GM12878 (cell line): ENCODE measurements at regions not wholly inside any gene's neighbourhood (a gene's known extent, or its start where the extent isn't known, plus 50 kb on each side); places are given as distances from the start of the nearest gene placed in this dataset.

ENCODE experiments used
- ATAC-seq: fragments of 200-7000 bp; cut with Tn5 transposase; 3 replicates; pipeline ENCODE4 v1.9.1; 2020; ENCODE audit warnings: mild to moderate bottlenecking, moderate library complexity
- BruUV-seq: library from RNA; stranded (reverse); fragments of 400-500 nt; replicated peaks from 2 replicates; lab custom pipeline; 2021; lab: Mats Ljungman, UMichigan
- CTCF ChIA-PET: fragments of 300-600 bp; sonication (Branson Sonifier 250); formaldehyde crosslinking; extraction: SDS; loops from one replicate; lab custom pipeline; 2021; ENCODE audit warnings: inconsistent platforms; lab: Yijun Ruan, JAX
- POLR2A ChIA-PET: fragments of 350-600 bp; formaldehyde crosslinking; extraction: SDS; loops from one replicate; lab custom pipeline; 2021; ENCODE audit warnings: inconsistent platforms; lab: Charles Lee
- RAD21 ChIA-PET: fragments of 300-600 bp; sonication (Branson Sonifier 250); formaldehyde crosslinking; loops from one replicate; lab custom pipeline; 2023; ENCODE audit warnings: antibody characterized with exemption; ENCODE audit not compliant: unreplicated experiment; lab: Charles Lee
- SMC1A ChIA-PET: fragments of 300-600 bp; sonication (Branson Sonifier 250); formaldehyde crosslinking; loops from one replicate; lab custom pipeline; 2023; ENCODE audit not compliant: unreplicated experiment, uncharacterized antibody; lab: Charles Lee
- DNase-seq: peaks from one replicate; pipeline ENCODE4 v3.0.0-alpha.2; 2011; ENCODE audit warnings: low read depth, low spot score
- FAIRE-seq: peaks from 3 replicates; lab custom pipeline; 2011; peaks lifted over from hg19 to GRCh38; lab: Jason Lieb, UNC
- H2AFZ ChIP-seq: 2 replicates; pipeline ENCODE4 v1.6.0; 2011; ENCODE audit warnings: low read depth, low read length, control low read depth; ENCODE audit not compliant: control insufficient read depth
- H3K27ac ChIP-seq: 2 replicates; pipeline ENCODE4 v1.5.1; 2011; ENCODE audit warnings: control low read depth; ENCODE audit not compliant: control insufficient read depth, insufficient read depth
- H3K27me3 ChIP-seq, 2 experiments: replicated peaks in 1 of 2; 2 replicates each; pipeline versions ENCODE4 v1.6.0 to v1.6.1; 2011; ENCODE audit warnings: low read length in 1 of 2; ENCODE audit not compliant: control insufficient read depth in 2 of 2, insufficient read depth in 2 of 2
- H3K36me3 ChIP-seq, 2 experiments: 2 replicates each; pipeline ENCODE4 v1.5.1; 2011; ENCODE audit warnings: low read length in 1 of 2; ENCODE audit not compliant: control insufficient read depth in 2 of 2, insufficient read depth in 2 of 2
- H3K4me1 ChIP-seq: 2 replicates; pipeline ENCODE4 v1.6.1; 2011; ENCODE audit warnings: mild to moderate bottlenecking, low read length, moderate library complexity, mixed read lengths; ENCODE audit not compliant: control insufficient read depth, insufficient read depth
- H3K4me2 ChIP-seq: 2 replicates; pipeline ENCODE4 v1.6.0; 2011; ENCODE audit warnings: control low read depth; ENCODE audit not compliant: control insufficient read depth, insufficient read depth
- H3K4me3 ChIP-seq: fragments of 200-600 bp; sonication (generic); 2 replicates; pipeline ENCODE4 v1.5.1; 2016
- H3K79me2 ChIP-seq: 2 replicates; pipeline ENCODE4 v1.6.0; 2011; ENCODE audit warnings: low read length; ENCODE audit not compliant: control insufficient read depth, insufficient read depth
- H3K9ac ChIP-seq: 2 replicates; pipeline ENCODE4 v1.8.0; 2011; ENCODE audit warnings: low read length, control low read depth, mixed read lengths; ENCODE audit not compliant: control insufficient read depth, insufficient read depth
- H3K9me3 ChIP-seq: replicated peaks from 3 replicates; pipeline ENCODE4 v1.5.1; 2011; ENCODE audit warnings: mild to moderate bottlenecking, low read length; ENCODE audit not compliant: control insufficient read depth, insufficient read depth
- H4K20me1 ChIP-seq: 2 replicates; pipeline ENCODE4 v1.6.0; 2011; ENCODE audit not compliant: control insufficient read depth, insufficient read depth
- BCL3 ChIP-seq: IDR thresholded peaks from 2 replicates; pipeline ENCODE4 v1.6.1; 2011; ENCODE audit warnings: borderline replicate concordance, low read depth, mild to moderate bottlenecking, moderate library complexity, low read length; ENCODE audit not compliant: insufficient read depth, poor library complexity, severe bottlenecking
- FOS ChIP-seq: IDR thresholded peaks from 3 replicates; pipeline ENCODE4 v1.6.1; 2011; ENCODE audit warnings: borderline replicate concordance; ENCODE audit not compliant: insufficient read length; ENCODE audit errors: extremely low read depth
- KDM1A ChIP-seq: fragments of 200-600 bp; sonication (generic); IDR thresholded peaks from 2 replicates; pipeline ENCODE4 v1.6.1; 2016; ENCODE audit warnings: borderline replicate concordance
- MTA2 ChIP-seq: fragments of 450-650 bp; IDR thresholded peaks from 2 replicates; pipeline ENCODE4 v1.6.1; 2016; ENCODE audit warnings: low read depth, mild to moderate bottlenecking, moderate library complexity
- PML ChIP-seq: IDR thresholded peaks from 2 replicates; pipeline ENCODE4 v1.6.1; 2012; ENCODE audit warnings: low read length, inconsistent platforms
- SMAD5 ChIP-seq: IDR thresholded peaks from 2 replicates; pipeline ENCODE4 v1.6.1; 2016; ENCODE audit warnings: antibody characterized with exemption, low read depth
- SPI1 ChIP-seq: IDR thresholded peaks from 2 replicates; pipeline ENCODE4 v1.6.1; 2011; ENCODE audit warnings: low read depth, mild to moderate bottlenecking, low read length, moderate library complexity, borderline replicate concordance; ENCODE audit not compliant: insufficient read depth
- WGBS: methylation state at CpG from one replicate; pipeline ENCODE4 v1.1.6; 2016; ENCODE audit warnings: low lambda C conversion rate; ENCODE audit not compliant: insufficient replicate concordance, insufficient coverage; ENCODE audit errors: missing lambda C conversion rate; 5-methylcytosine and 5-hydroxymethylcytosine counted together
- in situ Hi-C: fragments of 300-500 bp; cut with MboI; formaldehyde crosslinking; loops from 9 replicates; pipeline ENCODE4 v1.14.3; 2018; ENCODE audit warnings: mixed read lengths
- intact Hi-C: fragments of 100-400 bp; cut with micrococcal nuclease; formaldehyde crosslinking; loops from one replicate; pipeline ENCODE4 v1.14.2; 2022; ENCODE audit not compliant: unreplicated experiment
- TF ChIP-seq, protein P1 (sequence below): IDR thresholded peaks from 2 replicates; pipeline ENCODE4 v1.6.1; 2011; ENCODE audit warnings: borderline replicate concordance, low read depth, mild to moderate bottlenecking, moderate library complexity, mixed read lengths, low read length; ENCODE audit not compliant: insufficient read depth; ENCODE audit errors: extremely low read length

DNA sequence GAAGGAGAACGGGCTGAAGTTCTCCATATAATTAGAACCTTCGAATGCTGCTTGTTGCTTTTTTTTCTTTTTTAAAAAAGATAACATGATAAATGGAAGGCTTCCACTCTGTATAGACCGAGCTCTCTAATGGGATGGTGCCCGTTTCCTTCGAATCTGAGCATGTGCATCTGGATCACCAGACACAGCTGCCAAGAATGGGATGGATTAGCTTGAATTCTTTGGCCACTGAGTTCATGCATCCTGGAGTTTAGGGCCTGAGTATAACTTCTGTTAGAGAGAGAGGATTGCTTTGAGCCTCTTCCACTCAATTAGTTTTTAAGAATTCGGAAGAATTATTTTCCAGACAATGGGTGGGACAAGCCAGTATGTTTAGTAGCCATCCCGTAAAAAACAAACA, 93.7 kb upstream of the GDNF start:
- Histone ChIP-seq H3K9ac (no peak overlapping the region), H3K36me3 (no peaks in the 10 kb centered on the region), H3K79me2 (no peaks in the 10 kb centered on the region), H3K9me3 (no peaks in the 10 kb centered on the region), H3K27me3 (no peaks in the 10 kb centered on the region; a peak in 1 of 4 replicates), H3K4me2 (no peak overlapping the region), H3K27ac (no peak overlapping the region), H4K20me1 (no peaks in the 10 kb centered on the region), H3K4me3 (no peak overlapping the region), H3K4me1 (no peaks in the 10 kb centered on the region), H2AFZ (no peak overlapping the region)
- ChIA-PET SMC1A (no interaction called here), CTCF (no interaction called here), RAD21 (no interaction called here), POLR2A (no interaction called here)
- ATAC-seq = no peak
- no TSS peak for BruUV-seq
- intact Hi-C loops = no loop called here
- no peak for FAIRE-seq
- 27% methylated on average over 7 of the region's 7 CpGs for WGBS
- TF ChIP-seq, protein P1, sequence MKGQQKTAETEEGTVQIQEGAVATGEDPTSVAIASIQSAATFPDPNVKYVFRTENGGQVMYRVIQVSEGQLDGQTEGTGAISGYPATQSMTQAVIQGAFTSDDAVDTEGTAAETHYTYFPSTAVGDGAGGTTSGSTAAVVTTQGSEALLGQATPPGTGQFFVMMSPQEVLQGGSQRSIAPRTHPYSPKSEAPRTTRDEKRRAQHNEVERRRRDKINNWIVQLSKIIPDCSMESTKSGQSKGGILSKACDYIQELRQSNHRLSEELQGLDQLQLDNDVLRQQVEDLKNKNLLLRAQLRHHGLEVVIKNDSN = no peak
- TF ChIP-seq BCL3 (no peak), SMAD5 (no peak), MTA2 (no peak), KDM1A (no peak), PML (no peak), SPI1 (no peak), FOS (no peak)
- no peak for DNase-seq
- in situ Hi-C loops = no loop called here
